ENCODE measurements at regions not wholly inside any gene's neighbourhood (a gene's known extent, or its start where the extent isn't known, plus 50 kb on each side); places are given as distances from the start of the nearest gene placed in this dataset.

- no peak overlapping the region for H3K4me3 ChIP-seq
- no peak for TF ChIP-seq CTCF (IDR thresholded peaks at IDR 0.05)
- no peak for DNase-seq (ENCODE audit: low spot score)
- H3K27ac ChIP-seq: no peak overlapping the region
Observed at GRCh38 chr20:22288156-22288555, 296.2 kb downstream of the FOXA2 start.

- no peak overlapping the region for H3K4me3 ChIP-seq
- H3K27ac ChIP-seq: no peak overlapping the region
- TF ChIP-seq CTCF (IDR thresholded peaks at IDR 0.05): no peak
- no peak for DNase-seq (ENCODE audit: low spot score)
Observed at GRCh38 chr20:22285555-22285954, 298.8 kb downstream of the FOXA2 start.

GRCh38 chr20:22282696-22283095 lies 301.7 kb downstream of the FOXA2 start:
- no peak for DNase-seq (ENCODE audit: low spot score)
- no peak overlapping the region for H3K27ac ChIP-seq
- H3K4me3 ChIP-seq: no peak overlapping the region
- TF ChIP-seq CTCF (IDR thresholded peaks at IDR 0.05): no peak

- TF ChIP-seq CTCF (IDR thresholded peaks at IDR 0.05): no peak
- DNase-seq (ENCODE audit: low spot score): no peak
- Histone ChIP-seq H3K4me3 (no peak overlapping the region), H3K27ac (no peak overlapping the region)
Observed at GRCh38 chr20:22274330-22274729, 310.0 kb downstream of the FOXA2 start.

GRCh38 chr20:22268675-22269074 lies 315.7 kb downstream of the FOXA2 start:
- DNase-seq (ENCODE audit: low spot score): no peak
- H3K27ac ChIP-seq: no peak overlapping the region
- H3K4me3 ChIP-seq: no peak overlapping the region
- TF ChIP-seq CTCF (IDR thresholded peaks at IDR 0.05): no peak

GRCh38 chr20:22264917-22265316 lies 319.5 kb downstream of the FOXA2 start:
- no peak overlapping the region for H3K27ac ChIP-seq

GRCh38 chr20:22260506-22260905 lies 323.9 kb downstream of the FOXA2 start:
- H3K4me3 ChIP-seq: no peak overlapping the region
- no peak for TF ChIP-seq CTCF (IDR thresholded peaks at IDR 0.05)
- DNase-seq (ENCODE audit: low spot score): no peak
- no peak overlapping the region for H3K27ac ChIP-seq

More at GRCh38 chr20:22264917-22265316, 319.5 kb downstream of the FOXA2 start:
- DNase-seq (ENCODE audit: low spot score): no peak
- TF ChIP-seq CTCF (IDR thresholded peaks at IDR 0.05): no peak
- H3K4me3 ChIP-seq: no peak overlapping the region

All from coronary artery (tissue), 2 donors.